GM12872 (cell line): ENCODE measurements at regions not wholly inside any gene's neighbourhood (a gene's known extent, or its start where the extent isn't known, plus 50 kb on each side); places are given as distances from the start of the nearest gene placed in this dataset.

Experiments used
- TF ChIP-seq, protein P1 (sequence below): IDR thresholded peaks from 3 replicates; pipeline ENCODE4 v1.5.1; 2011; ENCODE audit warnings: low read depth, mild to moderate bottlenecking, low read length, moderate library complexity; ENCODE audit not compliant: insufficient read depth

DNA sequence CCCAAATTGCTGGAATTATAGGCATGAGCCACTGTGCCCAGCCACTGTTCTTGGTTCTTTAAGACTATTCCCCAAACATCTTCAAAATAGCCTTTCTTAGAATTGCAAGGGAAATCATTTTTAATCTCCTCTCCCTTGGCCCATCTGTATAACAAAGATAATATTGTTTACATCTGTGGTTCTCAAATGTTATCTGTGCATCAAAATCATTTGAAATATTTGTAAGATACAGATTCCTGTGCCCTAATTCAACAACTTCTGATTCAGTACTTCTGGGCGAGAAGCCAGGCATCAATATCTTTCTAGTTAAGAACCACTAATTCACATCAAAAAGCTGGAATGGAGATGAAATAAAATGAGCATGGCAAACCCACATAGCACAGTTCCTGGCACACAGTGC lies 83.0 kb downstream of the TMPRSS5 start:
- TF ChIP-seq, protein P1, sequence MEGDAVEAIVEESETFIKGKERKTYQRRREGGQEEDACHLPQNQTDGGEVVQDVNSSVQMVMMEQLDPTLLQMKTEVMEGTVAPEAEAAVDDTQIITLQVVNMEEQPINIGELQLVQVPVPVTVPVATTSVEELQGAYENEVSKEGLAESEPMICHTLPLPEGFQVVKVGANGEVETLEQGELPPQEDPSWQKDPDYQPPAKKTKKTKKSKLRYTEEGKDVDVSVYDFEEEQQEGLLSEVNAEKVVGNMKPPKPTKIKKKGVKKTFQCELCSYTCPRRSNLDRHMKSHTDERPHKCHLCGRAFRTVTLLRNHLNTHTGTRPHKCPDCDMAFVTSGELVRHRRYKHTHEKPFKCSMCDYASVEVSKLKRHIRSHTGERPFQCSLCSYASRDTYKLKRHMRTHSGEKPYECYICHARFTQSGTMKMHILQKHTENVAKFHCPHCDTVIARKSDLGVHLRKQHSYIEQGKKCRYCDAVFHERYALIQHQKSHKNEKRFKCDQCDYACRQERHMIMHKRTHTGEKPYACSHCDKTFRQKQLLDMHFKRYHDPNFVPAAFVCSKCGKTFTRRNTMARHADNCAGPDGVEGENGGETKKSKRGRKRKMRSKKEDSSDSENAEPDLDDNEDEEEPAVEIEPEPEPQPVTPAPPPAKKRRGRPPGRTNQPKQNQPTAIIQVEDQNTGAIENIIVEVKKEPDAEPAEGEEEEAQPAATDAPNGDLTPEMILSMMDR, result no peak

DNA sequence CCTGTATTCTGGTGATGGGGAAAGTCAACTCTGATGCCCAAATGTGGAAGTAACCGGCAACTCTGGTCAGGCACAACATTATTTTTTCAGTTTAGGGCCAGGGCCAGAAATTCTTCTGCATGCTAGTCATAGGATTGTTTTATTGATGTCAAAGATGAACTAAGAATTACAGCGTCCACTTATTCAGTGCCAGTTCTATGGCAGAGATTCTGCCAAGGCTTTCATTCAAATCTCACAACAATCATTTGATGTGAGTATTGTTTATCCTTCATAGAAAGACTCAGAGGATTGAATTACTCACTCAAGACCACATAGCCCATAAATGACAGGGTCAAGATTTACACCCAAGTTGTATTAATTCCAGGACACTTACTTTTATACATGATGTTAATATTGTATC lies 87.7 kb downstream of the TMPRSS5 start:
- TF ChIP-seq, protein P1, result no peak

DNA sequence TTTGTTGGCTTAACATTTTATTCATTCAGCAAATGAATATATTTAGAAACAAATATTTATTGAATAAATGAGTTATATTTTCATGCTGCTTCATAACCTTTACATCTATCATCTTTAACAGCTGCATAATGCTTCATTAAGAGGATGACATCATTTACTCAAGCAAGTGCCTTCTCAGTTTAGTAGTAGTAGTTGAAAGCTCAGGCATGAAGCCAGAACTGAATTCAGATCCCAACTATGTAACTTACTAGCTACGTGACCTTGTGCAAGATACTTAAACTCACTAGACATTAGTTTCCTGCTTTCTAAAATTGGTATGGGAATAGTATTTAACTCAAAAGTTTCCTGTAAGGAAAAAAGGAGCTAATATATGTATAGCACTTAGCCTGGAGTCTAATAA lies 90.3 kb downstream of the TMPRSS5 start:
- TF ChIP-seq, protein P1, result no peak

DNA sequence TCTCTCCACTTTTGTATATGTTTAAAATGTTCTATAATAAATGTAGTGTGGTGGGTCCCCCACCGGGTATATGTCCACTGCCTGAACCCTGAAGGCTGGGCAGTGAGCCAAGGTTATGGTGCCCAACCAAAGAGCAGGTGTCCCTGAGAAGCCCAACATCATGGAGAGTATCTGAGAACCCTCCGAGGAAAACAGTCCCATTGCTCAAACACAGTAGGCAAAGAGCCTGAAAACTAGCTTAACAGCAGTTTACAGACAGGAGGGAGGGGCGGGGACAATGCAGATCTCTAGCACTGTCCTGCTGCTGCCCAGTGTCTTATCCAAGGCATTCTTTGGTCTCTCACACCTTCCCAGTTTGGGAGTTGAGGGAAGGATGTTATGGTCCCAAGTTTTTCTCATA lies 91.0 kb downstream of the TMPRSS5 start:
- TF ChIP-seq, protein P1, result no peak

DNA sequence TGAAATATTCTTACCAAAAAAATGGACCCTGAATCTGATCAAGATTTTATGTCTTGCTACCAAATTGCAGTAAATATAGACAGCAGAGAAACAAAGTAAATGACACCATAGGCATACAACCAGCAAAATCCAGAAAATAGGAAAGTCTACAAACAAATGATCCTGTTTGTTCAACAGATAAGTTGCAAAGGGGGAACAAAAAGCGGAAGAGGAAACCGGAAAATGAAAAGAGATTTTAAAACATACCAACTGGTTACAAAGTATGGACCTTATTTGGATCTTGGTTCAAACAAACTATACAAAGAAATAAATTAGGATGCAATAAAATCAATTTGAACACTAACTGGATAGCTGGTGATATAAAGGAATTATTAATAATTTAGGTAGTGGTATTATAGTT lies 92.0 kb downstream of the TMPRSS5 start:
- TF ChIP-seq, protein P1, result no peak

DNA sequence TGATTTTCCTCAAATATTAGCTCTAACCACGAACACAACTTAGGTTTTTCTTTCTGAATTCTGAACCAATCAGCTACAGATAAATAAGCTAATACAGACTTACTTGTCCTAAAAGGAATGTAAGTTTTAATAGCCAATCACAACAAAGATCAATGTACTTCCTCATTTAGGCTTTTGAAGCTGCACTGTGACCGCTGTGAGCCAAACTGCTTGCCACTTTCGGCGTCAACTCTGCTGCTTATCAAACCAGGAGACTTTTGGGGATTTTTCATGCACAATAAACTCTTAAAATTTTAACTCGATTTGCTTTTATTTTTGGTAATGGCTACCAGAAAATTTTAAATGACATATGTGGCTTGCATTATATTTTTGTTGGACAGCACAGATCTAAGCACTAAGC lies 92.5 kb downstream of the TMPRSS5 start:
- TF ChIP-seq, protein P1, result no peak

DNA sequence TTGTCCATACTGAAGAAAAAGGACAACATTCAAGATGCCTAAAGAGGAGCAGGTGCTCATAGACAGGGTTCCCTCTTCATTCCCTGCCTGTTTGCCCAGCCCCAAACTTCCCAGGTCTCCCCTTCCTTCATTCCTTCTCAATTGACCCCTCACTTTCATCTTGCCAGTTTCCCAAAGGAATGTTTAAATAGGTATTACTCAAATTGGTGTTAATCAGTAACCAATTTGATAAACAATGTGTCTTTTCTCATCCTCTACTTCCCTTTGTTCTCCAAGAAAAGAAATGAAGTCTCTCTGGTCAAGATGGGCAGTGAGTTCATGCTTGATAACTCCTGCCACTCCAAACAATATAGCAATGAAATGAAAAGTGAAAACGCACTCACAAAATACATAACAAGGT lies 101.9 kb downstream of the TMPRSS5 start:
- TF ChIP-seq, protein P1, result no peak
